RWPE1 (cell line): ENCODE measurements at regions not wholly inside any gene's neighbourhood (a gene's known extent, or its start where the extent isn't known, plus 50 kb on each side); places are given as distances from the start of the nearest gene placed in this dataset.

Experiments
- CTCF ChIA-PET: fragments of 350-600 bp; sonication (Branson Sonifier 250); formaldehyde crosslinking; extraction: SDS; loops from one replicate; lab custom pipeline; 2021; lab: Yijun Ruan, JAX
- POLR2A ChIA-PET: fragments of 400-600 bp; formaldehyde crosslinking; extraction: SDS; loops from one replicate; lab custom pipeline; 2020; ENCODE audit warnings: antibody characterized with exemption; ENCODE audit not compliant: low non-redundant PET; lab: Yijun Ruan, JAX
- DNase-seq: peaks from one replicate; pipeline ENCODE4 v3.0.0; 2012; ENCODE audit warnings: low spot score
- H3K27ac ChIP-seq: fragments of 450-650 bp; 2 replicates; pipeline ENCODE4 v1.5.1; 2017
- TF ChIP-seq, protein P1 (sequence below): fragments of 450-650 bp; conservative IDR thresholded peaks from 2 replicates; pipeline ENCODE4 v1.5.1; 2017; ENCODE audit warnings: low read depth, mild to moderate bottlenecking

DNA sequence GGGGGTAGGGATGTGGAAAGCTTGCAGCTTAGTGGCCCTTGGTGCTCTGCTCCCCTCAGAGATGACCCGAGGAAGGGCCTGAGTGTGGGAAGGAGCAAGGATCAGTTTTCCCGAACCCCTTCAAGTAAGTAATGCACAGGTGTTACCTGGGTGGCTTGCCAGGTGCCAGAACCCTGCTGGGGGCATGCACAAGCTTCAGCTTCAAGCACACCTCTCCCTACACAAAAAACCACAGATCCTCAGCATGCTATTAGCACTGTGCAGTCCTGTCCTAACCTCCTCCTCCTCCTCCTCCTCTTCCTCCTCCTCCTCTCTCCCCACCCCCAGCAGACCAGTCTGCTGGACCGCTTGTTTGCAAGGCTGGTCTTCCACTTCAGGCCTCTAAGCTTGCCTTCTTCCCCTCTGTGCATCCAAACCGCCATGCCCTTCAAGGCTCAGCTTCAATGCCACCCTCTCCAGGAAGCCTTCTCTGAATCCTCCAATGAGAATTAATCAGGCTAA, 114.8 kb downstream of the ACAA2 start:
- CTCF ChIA-PET = no interaction called here
- no peak overlapping the region for H3K27ac ChIP-seq
- TF ChIP-seq, protein P1, sequence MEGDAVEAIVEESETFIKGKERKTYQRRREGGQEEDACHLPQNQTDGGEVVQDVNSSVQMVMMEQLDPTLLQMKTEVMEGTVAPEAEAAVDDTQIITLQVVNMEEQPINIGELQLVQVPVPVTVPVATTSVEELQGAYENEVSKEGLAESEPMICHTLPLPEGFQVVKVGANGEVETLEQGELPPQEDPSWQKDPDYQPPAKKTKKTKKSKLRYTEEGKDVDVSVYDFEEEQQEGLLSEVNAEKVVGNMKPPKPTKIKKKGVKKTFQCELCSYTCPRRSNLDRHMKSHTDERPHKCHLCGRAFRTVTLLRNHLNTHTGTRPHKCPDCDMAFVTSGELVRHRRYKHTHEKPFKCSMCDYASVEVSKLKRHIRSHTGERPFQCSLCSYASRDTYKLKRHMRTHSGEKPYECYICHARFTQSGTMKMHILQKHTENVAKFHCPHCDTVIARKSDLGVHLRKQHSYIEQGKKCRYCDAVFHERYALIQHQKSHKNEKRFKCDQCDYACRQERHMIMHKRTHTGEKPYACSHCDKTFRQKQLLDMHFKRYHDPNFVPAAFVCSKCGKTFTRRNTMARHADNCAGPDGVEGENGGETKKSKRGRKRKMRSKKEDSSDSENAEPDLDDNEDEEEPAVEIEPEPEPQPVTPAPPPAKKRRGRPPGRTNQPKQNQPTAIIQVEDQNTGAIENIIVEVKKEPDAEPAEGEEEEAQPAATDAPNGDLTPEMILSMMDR = no peak
- no peak for DNase-seq
- POLR2A ChIA-PET = no interaction called here

DNA sequence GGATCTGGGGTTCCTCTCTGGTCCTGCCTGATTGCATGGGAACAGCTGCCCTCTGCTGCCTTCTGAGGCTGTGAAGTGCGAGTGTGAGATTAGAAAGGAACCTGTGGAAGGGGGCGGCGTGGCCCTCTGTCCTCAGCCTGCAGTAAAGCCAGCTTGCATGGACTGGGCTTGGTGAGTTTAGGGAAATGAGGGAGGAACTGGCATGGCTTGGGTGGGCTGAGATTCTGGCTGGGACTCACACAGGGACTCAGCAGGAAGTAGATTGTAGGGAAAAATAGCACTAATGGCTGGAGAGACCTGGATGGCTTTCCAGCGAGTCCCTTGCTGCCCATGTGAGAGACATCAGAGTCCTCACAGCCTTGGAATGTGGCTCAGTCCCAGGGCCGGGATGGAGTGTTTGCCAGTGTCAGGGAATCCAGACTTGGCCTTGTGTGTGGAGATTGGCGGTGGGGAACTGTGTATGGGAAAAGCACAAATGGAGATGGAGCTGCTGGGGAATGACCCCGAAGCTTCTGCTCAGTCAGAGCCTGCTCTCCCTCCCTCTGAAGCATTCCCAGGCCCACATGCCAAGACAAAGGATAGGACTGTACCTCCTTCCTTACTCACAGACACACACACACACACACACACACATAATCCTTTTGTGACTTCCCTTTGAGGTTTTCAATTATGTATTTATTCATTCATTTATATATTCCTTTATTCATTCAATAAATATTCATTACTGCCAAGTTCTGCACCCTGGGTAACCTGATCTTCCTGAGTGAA, 115.4 kb downstream of the ACAA2 start:
- H3K27ac ChIP-seq = no peak overlapping the region
- no peak for DNase-seq
- ChIA-PET CTCF (no interaction called here), POLR2A (no interaction called here)
- TF ChIP-seq, protein P1 = no peak

DNA sequence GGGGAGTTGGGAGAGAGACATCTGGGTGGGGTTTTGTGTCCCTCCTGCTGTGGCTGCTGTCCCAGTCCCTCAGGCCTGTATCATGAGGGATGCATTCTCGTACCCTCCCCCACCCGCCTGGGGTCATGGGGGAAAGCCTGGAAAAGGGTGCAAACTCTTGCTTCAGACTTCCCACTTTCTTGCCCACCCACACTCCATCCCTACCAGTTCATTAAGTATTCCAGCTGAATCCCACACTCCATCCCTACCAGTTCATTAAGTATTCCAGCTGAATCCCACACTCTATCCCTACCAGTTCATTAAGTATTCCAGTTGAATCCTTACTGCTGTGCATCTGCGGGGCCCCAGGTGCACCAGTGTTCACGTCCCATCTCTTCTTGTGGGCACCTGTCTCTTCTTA, 116.3 kb downstream of the ACAA2 start:
- ChIA-PET POLR2A (no interaction called here), CTCF (no interaction called here)
- no peak for DNase-seq
- TF ChIP-seq, protein P1 = no peak
- H3K27ac ChIP-seq = no peak overlapping the region

DNA sequence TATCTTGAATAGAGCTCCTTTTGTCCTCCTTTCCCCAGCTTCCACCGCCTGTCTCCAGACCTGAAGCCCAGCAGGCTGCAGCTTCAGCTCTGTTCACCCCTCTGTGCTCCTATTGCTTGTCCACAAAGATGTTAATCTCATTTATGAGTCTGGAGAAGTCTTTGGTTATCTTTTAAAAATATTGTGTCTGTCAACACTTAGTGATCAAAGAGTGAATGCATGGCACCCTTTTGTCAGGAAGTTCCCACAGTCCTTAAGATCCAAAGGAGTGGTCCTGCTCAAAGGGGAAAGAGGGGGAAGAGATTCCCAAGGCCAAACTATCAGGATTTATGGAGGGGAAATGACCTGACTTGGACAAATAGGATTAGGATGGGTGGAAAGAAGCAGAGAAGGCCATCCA, 118.9 kb downstream of the ACAA2 start:
- DNase-seq = no peak
- CTCF ChIA-PET = interaction anchor here (0.6 kb wide), 1 partner anchor 332 kb away, joined by 3 read pairs; no protein-coding TSS in a partner anchor
- no peak overlapping the region for H3K27ac ChIP-seq
- TF ChIP-seq, protein P1 = no peak
- POLR2A ChIA-PET = no interaction called here

DNA sequence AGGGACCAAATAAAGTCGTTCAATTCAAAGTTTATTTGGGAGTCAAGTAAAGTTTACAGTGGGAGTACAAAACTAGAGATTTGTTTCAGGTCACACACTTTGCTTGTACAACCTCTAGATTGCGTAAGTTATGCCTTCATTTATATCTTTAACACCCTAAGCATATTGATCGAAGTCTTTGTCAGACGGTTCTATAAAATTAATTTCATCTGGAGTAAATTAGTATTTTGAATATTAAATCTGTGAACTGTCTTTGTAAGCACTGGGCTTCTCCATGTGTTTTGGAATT, 119.7 kb downstream of the ACAA2 start:
- ChIA-PET POLR2A (no interaction called here), CTCF (interaction anchor here (0.6 kb wide), 1 partner anchor 736 kb away, joined by 6 read pairs; no protein-coding TSS in a partner anchor)
- no peak for DNase-seq
- no peak overlapping the region for H3K27ac ChIP-seq
- TF ChIP-seq, protein P1 = no peak

DNA sequence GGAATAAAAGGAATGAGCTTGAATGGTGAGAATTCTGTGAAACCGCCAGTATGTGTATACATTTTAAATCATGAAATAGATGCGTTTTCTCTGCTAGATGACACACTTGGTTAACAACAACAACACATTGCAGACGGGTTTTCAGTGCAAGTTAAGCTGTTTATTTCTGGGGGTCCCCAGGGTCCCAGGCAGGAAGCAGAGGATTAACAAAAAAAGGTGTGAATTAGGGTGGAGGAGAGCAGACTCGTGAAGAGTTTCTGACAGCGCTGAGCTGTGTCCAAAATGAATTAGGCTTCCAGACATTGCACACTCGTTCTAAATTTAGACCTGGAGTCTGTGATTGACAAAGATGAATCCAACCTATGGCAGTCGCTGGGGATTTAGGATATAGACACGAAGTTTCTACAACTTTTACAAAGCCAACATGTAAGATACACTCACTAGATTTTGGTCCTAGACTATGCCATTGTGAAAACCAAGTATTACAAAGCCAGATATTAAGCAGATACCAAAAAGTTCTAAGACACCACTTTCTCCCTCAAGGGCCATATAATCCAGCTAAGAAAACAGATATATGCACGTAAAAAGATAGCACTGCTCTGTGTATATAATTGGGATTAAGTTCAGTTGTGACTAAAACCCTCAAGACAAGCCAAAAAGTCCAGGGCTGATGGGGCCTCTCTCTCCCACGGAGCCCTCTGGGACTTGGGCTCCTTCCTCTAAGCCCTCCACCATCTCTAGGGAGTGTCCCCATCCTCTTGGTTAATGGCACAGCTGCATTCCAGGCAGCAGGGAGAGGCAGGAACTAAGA, 120.2 kb downstream of the ACAA2 start:
- POLR2A ChIA-PET = no interaction called here

More for the DNA sequence above, 120.2 kb downstream of the ACAA2 start:
- CTCF ChIA-PET = no interaction called here
- no peak overlapping the region for H3K27ac ChIP-seq
- DNase-seq = no peak
- TF ChIP-seq, protein P1 = no peak
